Upper lobe of left lung (tissue), 6 donors: ENCODE measurements at regions not wholly inside any gene's neighbourhood (a gene's known extent, or its start where the extent isn't known, plus 50 kb on each side); places are given as distances from the start of the nearest gene placed in this dataset.

ENCODE experiments used
- ATAC-seq, 2 donors: fragments of 200-7000 bp; cut with Tn5 transposase; one replicate each; pipeline ENCODE4 v1.9.1; 2022; ENCODE audit warnings: mild to moderate bottlenecking in 2 of 2, moderate library complexity in 2 of 2; ENCODE audit not compliant: low FRiP score in 2 of 2
- DNase-seq, 2 donors: peaks; one replicate each; pipeline ENCODE4 v3.0.0-alpha.2; 2019 to 2020
- H3K27ac ChIP-seq, 4 donors: fragments of 200-600 bp; sonication (generic); one replicate each; pipeline ENCODE4 v1.5.1; 2016 to 2019
- H3K27me3 ChIP-seq, 4 donors: fragments of 200-600 bp; sonication (generic); one replicate each; pipeline ENCODE4 v1.5.1; 2017 to 2019
- H3K36me3 ChIP-seq, 4 donors: fragments of 200-600 bp; sonication (generic); one replicate each; pipeline ENCODE4 v1.5.1; 2016 to 2019
- H3K4me1 ChIP-seq, 4 donors: fragments of 200-600 bp; sonication (generic); one replicate each; pipeline ENCODE4 v1.5.1; 2018 to 2019
- H3K4me3 ChIP-seq, 4 donors: fragments of 200-600 bp; sonication (generic); one replicate each; pipeline ENCODE4 v1.5.1; 2017 to 2019; ENCODE audit warnings: mild to moderate bottlenecking in 2 of 4, moderate library complexity in 1 of 4
- H3K9me3 ChIP-seq, 4 donors: fragments of 200-600 bp; sonication (generic); one replicate each; pipeline ENCODE4 v1.5.1; 2018 to 2019
- CTCF ChIP-seq, 6 experiments: fragments of 450-650 bp in 4 of 6; fragments of 200-600 bp in 2 of 6; sonication (generic) in 2 of 6; IDR thresholded peaks; one replicate each; pipeline ENCODE4 v1.5.1; 2016 to 2019; ENCODE audit warnings: antibody characterized with exemption in 6 of 6
- EP300 ChIP-seq, 4 donors: sonication (generic); formaldehyde crosslinking; IDR thresholded peaks; one replicate each; pipeline ENCODE4 v1.5.1; 2017; ENCODE audit warnings: antibody characterized with exemption in 4 of 4, control low read depth in 2 of 4
- POLR2A ChIP-seq, 4 donors: fragments of 450-650 bp; IDR thresholded peaks; one replicate each; pipeline ENCODE4 v1.5.1; 2016 to 2017; ENCODE audit warnings: antibody characterized with exemption in 4 of 4, mild to moderate bottlenecking in 2 of 4
- POLR2AphosphoS5 ChIP-seq, 2 donors: sonication (generic); formaldehyde crosslinking; IDR thresholded peaks; one replicate each; pipeline ENCODE4 v1.5.1; 2017; ENCODE audit warnings: antibody characterized with exemption in 2 of 2
- WGBS, 2 donors: methylation state at CpG; one replicate each; pipeline ENCODE4 v1.1.5; 2017 to 2018; 5-methylcytosine and 5-hydroxymethylcytosine counted together
- donor health status: DM: no; HTN: no; CAD: no; lungs with moderate emphysema.
- donor health status: DM: no; HTN: yes; CAD: no; lungs with severe emphysema.

GRCh38 chr6:101203664-101204063, 189.8 kb upstream of the GRIK2 start:
- WGBS, 2 donors: 61 to 70% methylated on average over 2 of the region's 2 CpGs
- TF ChIP-seq CTCF (IDR thresholded peaks at IDR 0.05) (no peak), POLR2AphosphoS5 (IDR thresholded peaks at IDR 0.05) (no peak), POLR2A (IDR thresholded peaks at IDR 0.05) (no peak), EP300 (IDR thresholded peaks at IDR 0.05) (no peak)
- H3K9me3 ChIP-seq: no peaks in the 10 kb centered on the region
- H3K4me3 ChIP-seq: no peak overlapping the region
- H3K4me1 ChIP-seq: no peaks in the 10 kb centered on the region
- H3K36me3 ChIP-seq: no peaks in the 10 kb centered on the region
- DNase-seq: no peak
- ATAC-seq: no peak
- H3K27ac ChIP-seq: no peak overlapping the region
- H3K27me3 ChIP-seq: no peaks in the 10 kb centered on the region

GRCh38 chr6:101208152-101208551, 185.4 kb upstream of the GRIK2 start:
- ATAC-seq (no peak), DNase-seq (no peak)
- Histone ChIP-seq H3K36me3 (no peaks in the 10 kb centered on the region), H3K9me3 (no peaks in the 10 kb centered on the region), H3K4me1 (no peaks in the 10 kb centered on the region), H3K27me3 (no peaks in the 10 kb centered on the region), H3K27ac (no peak overlapping the region), H3K4me3 (no peak overlapping the region)
- TF ChIP-seq CTCF (IDR thresholded peaks at IDR 0.05) (no peak), POLR2AphosphoS5 (IDR thresholded peaks at IDR 0.05) (no peak), EP300 (IDR thresholded peaks at IDR 0.05) (no peak), POLR2A (IDR thresholded peaks at IDR 0.05) (no peak)
- 56 to 57% methylated on average over 4 of the region's 4 CpGs for WGBS, 2 donors

- no peak for ATAC-seq
- WGBS, 2 donors: 80 to 83% methylated on average over 4 of the region's 4 CpGs
Measured at GRCh38 chr6:101212640-101213039, 180.9 kb upstream of the GRIK2 start.

GRCh38 chr6:101222007-101222406, 171.5 kb upstream of the GRIK2 start:
- no peak for DNase-seq
- TF ChIP-seq CTCF (IDR thresholded peaks at IDR 0.05) (no peak), POLR2A (IDR thresholded peaks at IDR 0.05) (no peak)
- Histone ChIP-seq H3K27ac (no peak overlapping the region), H3K27me3 (no peaks in the 10 kb centered on the region), H3K36me3 (no peaks in the 10 kb centered on the region), H3K9me3 (peaks cover 0 to 14% (median 0%) of the 10 kb centered on the region in 4 donors), H3K4me3 (no peak overlapping the region), H3K4me1 (no peaks in the 10 kb centered on the region)
- no peak for ATAC-seq

More at GRCh38 chr6:101212640-101213039, 180.9 kb upstream of the GRIK2 start:
- Histone ChIP-seq H3K27ac (no peak overlapping the region), H3K4me1 (no peaks in the 10 kb centered on the region), H3K36me3 (no peaks in the 10 kb centered on the region), H3K27me3 (no peaks in the 10 kb centered on the region), H3K4me3 (no peak overlapping the region), H3K9me3 (no peaks in the 10 kb centered on the region)
- no peak for DNase-seq
- TF ChIP-seq CTCF (IDR thresholded peaks at IDR 0.05) (no peak), POLR2A (IDR thresholded peaks at IDR 0.05) (no peak), POLR2AphosphoS5 (IDR thresholded peaks at IDR 0.05) (no peak)

- WGBS, 2 donors: 78 to 82% methylated on average over 6 of the region's 6 CpGs
- ATAC-seq (no peak), DNase-seq (no peak)
- TF ChIP-seq POLR2A (IDR thresholded peaks at IDR 0.05): no peak
- TF ChIP-seq EP300 (IDR thresholded peaks at IDR 0.05): no peak
- TF ChIP-seq CTCF (IDR thresholded peaks at IDR 0.05): no peak
- no peak for TF ChIP-seq POLR2AphosphoS5 (IDR thresholded peaks at IDR 0.05)
- H3K36me3 ChIP-seq: no peaks in the 10 kb centered on the region
- H3K27me3 ChIP-seq: no peaks in the 10 kb centered on the region
- H3K4me1 ChIP-seq: no peaks in the 10 kb centered on the region
- peaks cover 0 to 14% (median 0%) of the 10 kb centered on the region in 4 donors for H3K9me3 ChIP-seq
- H3K27ac ChIP-seq: no peak overlapping the region
- H3K4me3 ChIP-seq: no peak overlapping the region
Measured at GRCh38 chr6:101224751-101225150, 168.8 kb upstream of the GRIK2 start.
